Stimulated activated naive B cell treated with anti-CD40 and anti-IgM and Interleukin-4, amounts not matched to agents 10 μg/mL and 1 μg/mL and 100 μg/mL, for 72 hours (primary cell): ENCODE measurements at regions not wholly inside any gene's neighbourhood (a gene's known extent, or its start where the extent isn't known, plus 50 kb on each side); places are given as distances from the start of the nearest gene placed in this dataset.
"Not testable (repeated sequence)": the region's sequence is repeated elsewhere in the genome, so short reads cannot be mapped to it uniquely, and the experiment has no call there.

Source experiments
- ATAC-seq, 2 donors: fragments of 150-1000 bp; cut with Tn5 transposase; replicated peaks; 2 replicates each; pipeline ENCODE4 v1.10.0; 2021; ENCODE audit warnings: moderate library complexity in 1 of 2
- DNase-seq: peaks from one replicate; pipeline ENCODE4 v3.0.0; 2021
- H3K27ac Mint-ChIP-seq: one replicate; pipeline ENCODE4 v1.8.0; 2022; ENCODE audit warnings: mild to moderate bottlenecking, mixed read lengths
- H3K27me3 Mint-ChIP-seq, 2 donors: one replicate each; pipeline ENCODE4 v1.8.0; 2022; ENCODE audit warnings: mixed read lengths in 2 of 2
- H3K36me3 Mint-ChIP-seq, 2 donors: one replicate each; pipeline ENCODE4 v1.8.0; 2022; ENCODE audit warnings: mixed read lengths in 2 of 2, mild to moderate bottlenecking in 1 of 2
- H3K4me1 Mint-ChIP-seq, 2 donors: one replicate each; pipeline ENCODE4 v1.8.0; 2022; ENCODE audit warnings: mixed read lengths in 2 of 2, mild to moderate bottlenecking in 1 of 2
- H3K4me3 Mint-ChIP-seq, 2 donors: one replicate each; pipeline ENCODE4 v1.8.0; 2022; ENCODE audit warnings: mild to moderate bottlenecking in 2 of 2, mixed read lengths in 2 of 2, moderate library complexity in 1 of 2
- H3K9me3 Mint-ChIP-seq, 2 donors: one replicate each; pipeline ENCODE4 v1.8.0; 2022; ENCODE audit warnings: mixed read lengths in 2 of 2, mild to moderate bottlenecking in 1 of 2

DNA sequence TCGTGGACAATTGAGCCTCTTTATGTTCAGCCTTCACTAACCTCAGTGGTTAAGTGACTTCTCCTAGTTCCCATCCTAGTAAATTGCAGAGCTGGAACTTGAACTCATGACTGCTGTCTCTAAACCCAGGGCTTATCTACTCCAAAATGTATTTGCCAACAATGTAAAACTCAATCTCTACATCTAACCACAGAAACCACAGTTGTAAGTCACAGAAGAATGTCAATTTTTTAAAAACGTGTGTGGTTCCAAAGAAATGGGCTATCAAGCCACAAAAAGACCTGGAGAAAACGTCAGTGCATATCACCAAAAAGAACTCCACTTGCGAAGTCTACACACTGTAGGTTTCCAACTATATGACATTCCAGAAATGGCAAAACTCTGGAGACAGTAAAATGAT lies 172.6 kb upstream of the HMCN1 start:
- H3K27ac Mint-ChIP-seq = peak overlapping the region; percentile 25
- no peaks in the 10 kb centered on the region for H3K9me3 Mint-ChIP-seq
- no peak overlapping the region for H3K4me3 Mint-ChIP-seq
- H3K4me1 Mint-ChIP-seq = peaks cover 21 to 35% of the 10 kb centered on the region in 2 donors
- ATAC-seq (no peak), DNase-seq (no peak)
- H3K27me3 Mint-ChIP-seq = no peaks in the 10 kb centered on the region
- H3K36me3 Mint-ChIP-seq = no peaks in the 10 kb centered on the region

DNA sequence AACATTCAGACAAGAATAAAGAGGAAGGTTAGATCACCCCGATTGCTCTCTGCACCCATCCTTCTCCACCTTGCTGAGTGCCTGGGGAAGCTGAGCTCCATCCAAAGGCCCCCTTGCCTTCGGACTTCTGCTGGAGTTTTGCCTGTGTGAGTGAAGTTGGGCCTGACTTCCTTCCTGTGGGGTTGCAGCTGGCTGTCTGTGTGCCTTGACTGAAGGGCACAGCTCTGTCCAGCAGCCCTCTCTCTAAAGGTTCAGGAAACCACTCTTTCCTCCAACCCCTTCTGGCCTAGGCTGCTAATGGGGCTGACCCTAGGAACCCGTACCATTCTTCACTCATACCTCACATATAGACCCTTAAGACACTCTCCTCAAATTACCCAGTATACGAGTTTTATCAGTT lies 173.4 kb upstream of the HMCN1 start:
- H3K27me3 Mint-ChIP-seq = no peaks in the 10 kb centered on the region
- H3K9me3 Mint-ChIP-seq = no peaks in the 10 kb centered on the region
- no peak for ATAC-seq
- peaks cover 19 to 27% of the 10 kb centered on the region in 2 donors for H3K4me1 Mint-ChIP-seq
- no peaks in the 10 kb centered on the region for H3K36me3 Mint-ChIP-seq
- H3K4me3 Mint-ChIP-seq = no peak overlapping the region
- DNase-seq = no peak
- peak overlapping the region; percentile 75 for H3K27ac Mint-ChIP-seq

DNA sequence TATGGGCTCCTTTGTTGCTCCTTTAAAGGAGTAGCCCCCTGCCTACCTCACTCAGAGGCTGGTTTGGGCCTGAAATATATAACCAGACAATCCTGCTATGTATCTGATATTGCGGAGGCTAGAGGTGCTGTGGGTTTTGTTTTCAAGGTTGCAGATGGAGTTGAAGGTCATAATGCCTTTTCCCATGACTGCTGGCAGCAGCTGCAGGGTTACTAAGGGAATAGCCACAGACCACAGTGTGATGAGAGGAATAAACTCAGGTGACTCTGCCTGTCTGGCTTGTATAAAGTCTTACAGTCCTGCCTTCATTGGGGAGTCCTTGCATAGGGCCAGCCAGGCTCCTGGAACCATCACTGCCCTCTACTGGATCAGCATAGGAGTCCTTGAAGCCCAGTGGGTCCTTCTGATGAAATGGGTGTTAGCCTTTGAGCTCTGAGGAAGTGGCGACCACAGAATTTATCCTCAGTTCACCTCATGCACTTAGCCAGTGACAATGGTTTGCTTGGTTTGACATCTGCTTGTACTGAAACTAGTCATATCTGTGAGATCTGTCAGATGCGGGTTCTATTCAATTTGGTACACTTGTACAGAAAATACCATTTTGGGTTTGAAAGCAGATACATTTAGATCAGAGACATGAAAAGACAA lies 174.4 kb upstream of the HMCN1 start:
- Mint-ChIP-seq H3K27ac (peak overlapping the region; percentile 1), H3K9me3 (no peaks in the 10 kb centered on the region), H3K36me3 (no peaks in the 10 kb centered on the region), H3K27me3 (no peaks in the 10 kb centered on the region), H3K4me3 (no peak overlapping the region), H3K4me1 (peaks cover 19 to 26% of the 10 kb centered on the region in 2 donors)
- peak; percentile 98 for ATAC-seq
- DNase-seq = peak; percentile 50

DNA sequence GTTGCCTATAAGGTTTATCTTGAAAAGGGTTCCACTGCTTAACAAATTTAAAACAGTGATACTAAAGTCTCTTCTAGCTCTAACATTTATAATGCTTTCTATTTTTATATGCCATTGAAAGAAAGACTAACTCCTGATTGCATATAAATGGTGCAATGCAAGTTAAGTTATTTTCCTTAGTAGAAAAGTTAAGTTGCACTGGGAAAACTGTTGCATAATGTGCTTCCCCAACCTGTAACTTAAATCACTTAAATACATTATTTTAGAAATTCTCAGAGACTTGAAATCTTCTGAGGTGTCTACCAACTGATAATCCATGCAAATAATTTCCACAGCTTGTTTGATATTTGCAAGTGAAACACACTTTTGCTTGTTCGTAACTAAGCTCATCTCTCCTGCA lies 175.0 kb upstream of the HMCN1 start:
- ATAC-seq (no peak), DNase-seq (no peak)
- no peak overlapping the region for H3K4me3 Mint-ChIP-seq
- H3K27me3 Mint-ChIP-seq = no peaks in the 10 kb centered on the region
- H3K4me1 Mint-ChIP-seq = peaks cover 19 to 26% of the 10 kb centered on the region in 2 donors
- H3K9me3 Mint-ChIP-seq = no peaks in the 10 kb centered on the region
- no peak overlapping the region for H3K27ac Mint-ChIP-seq
- H3K36me3 Mint-ChIP-seq = no peaks in the 10 kb centered on the region

DNA sequence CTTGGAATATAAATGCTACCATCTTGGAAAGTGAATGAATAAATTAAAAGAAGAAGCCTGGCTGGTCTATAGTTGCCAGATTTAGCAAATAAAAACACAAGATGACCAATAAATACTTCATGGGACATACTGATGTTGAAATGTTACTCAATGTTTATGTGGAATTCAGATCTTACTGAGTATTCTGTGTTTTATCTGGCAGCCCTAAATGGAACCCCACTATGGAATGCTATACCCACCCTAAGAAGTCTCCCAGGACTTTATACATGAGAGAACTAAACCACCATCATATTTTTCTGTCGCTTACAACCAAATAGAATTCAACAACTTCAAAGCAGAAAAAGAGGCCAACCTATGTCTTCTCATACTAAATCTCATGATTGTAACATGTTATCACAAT lies 177.6 kb upstream of the HMCN1 start:
- Mint-ChIP-seq H3K27me3 (no peaks in the 10 kb centered on the region), H3K9me3 (peaks cover 6% of the 10 kb centered on the region in 2 donors), H3K4me1 (peaks cover 16 to 21% of the 10 kb centered on the region in 2 donors), H3K36me3 (peaks cover 0 to 2% of the 10 kb centered on the region in 2 donors), H3K4me3 (no peak overlapping the region), H3K27ac (no peak overlapping the region)
- no peak for ATAC-seq
- no peak for DNase-seq

GRCh38 chr1:185555743-185556142 lies 178.4 kb upstream of the HMCN1 start:
- peaks cover 6% of the 10 kb centered on the region in 2 donors for H3K9me3 Mint-ChIP-seq
- ATAC-seq (no peak), DNase-seq (no peak)
- no peaks in the 10 kb centered on the region for H3K27me3 Mint-ChIP-seq
- no peak overlapping the region for H3K4me3 Mint-ChIP-seq
- peaks cover 0 to 2% of the 10 kb centered on the region in 2 donors for H3K36me3 Mint-ChIP-seq
- H3K4me1 Mint-ChIP-seq = peaks cover 12 to 13% of the 10 kb centered on the region in 2 donors
- no peak overlapping the region for H3K27ac Mint-ChIP-seq

DNA sequence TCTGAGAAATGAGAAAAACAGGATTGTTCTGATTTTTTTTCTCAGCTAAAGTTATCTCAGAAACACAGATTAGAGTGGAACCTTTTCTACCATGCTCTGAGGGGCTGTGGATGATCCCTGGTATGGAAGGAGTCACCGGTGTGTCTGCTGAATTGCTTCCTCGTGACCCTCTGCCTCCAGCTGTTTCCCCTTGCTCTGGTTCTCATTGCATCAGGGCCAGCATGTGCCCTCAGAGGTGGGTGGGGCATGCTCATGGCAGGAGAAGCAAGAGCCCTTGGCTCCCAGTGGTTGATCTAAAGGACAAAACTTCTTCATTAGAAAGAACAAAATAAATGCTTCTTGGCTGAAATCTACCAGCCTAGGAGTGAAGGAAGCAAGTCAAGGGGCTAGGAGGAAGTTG lies 183.2 kb upstream of the HMCN1 start:
- ATAC-seq = no peak
- H3K4me3 Mint-ChIP-seq = no peak overlapping the region
- DNase-seq = no peak
- H3K9me3 Mint-ChIP-seq = peaks cover 6% of the 10 kb centered on the region in 2 donors
- peaks cover 0 to 2% of the 10 kb centered on the region in 2 donors for H3K4me1 Mint-ChIP-seq
- peaks cover 0 to 2% of the 10 kb centered on the region in 2 donors for H3K36me3 Mint-ChIP-seq
- no peak overlapping the region for H3K27ac Mint-ChIP-seq
- H3K27me3 Mint-ChIP-seq = peaks cover 0 to 4% of the 10 kb centered on the region in 2 donors

DNA sequence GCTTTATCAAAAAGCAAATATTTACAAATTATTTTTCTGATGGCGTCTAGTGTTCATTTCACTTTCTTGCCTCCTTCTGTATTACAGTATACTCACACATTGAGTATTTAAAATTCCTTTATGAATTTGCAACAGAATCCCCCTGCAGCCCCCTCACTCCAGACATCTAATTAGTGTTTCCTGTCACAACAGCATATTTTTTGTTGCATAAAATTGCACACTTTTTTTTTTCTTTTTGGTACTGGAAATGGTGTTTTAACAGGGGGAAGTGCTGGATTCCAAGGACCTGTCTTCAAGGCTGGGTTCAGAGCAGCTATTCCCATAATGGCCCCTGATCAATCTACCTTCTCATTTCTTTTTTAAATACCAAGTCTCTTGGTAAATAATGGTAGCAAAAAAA lies 184.3 kb upstream of the HMCN1 start:
- Mint-ChIP-seq H3K36me3 (peaks cover 0 to 2% of the 10 kb centered on the region in 2 donors), H3K4me3 (no peak overlapping the region), H3K27ac (no peak overlapping the region), H3K9me3 (peaks cover 6% of the 10 kb centered on the region in 2 donors), H3K4me1 (peaks cover 0 to 2% of the 10 kb centered on the region in 2 donors), H3K27me3 (peaks cover 0 to 4% of the 10 kb centered on the region in 2 donors)
- ATAC-seq = no peak
- no peak for DNase-seq

DNA sequence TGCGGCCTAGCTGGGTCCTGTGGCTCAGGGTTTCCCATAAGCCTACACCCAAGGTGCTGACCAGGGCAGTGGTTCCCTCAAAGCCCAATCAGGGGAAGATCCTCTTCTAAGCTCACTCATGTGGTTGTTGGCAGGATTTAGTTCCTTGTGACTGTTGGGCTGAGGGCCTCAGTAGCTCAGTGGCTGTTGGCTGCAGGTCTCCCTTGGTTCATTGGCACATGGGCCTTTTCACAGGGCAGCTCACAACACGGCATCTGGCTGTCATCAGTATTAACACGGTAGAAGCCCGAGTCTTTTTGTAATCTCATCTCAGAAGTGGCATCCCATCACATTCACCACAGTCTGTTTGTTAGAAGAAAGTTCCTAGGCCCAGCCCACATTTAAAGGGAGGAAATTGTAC lies 188.2 kb upstream of the HMCN1 start:
- H3K36me3 Mint-ChIP-seq = no peaks in the 10 kb centered on the region
- H3K4me1 Mint-ChIP-seq = peaks cover 0 to under 1% of the 10 kb centered on the region in 2 donors
- no peak overlapping the region for H3K27ac Mint-ChIP-seq
- ATAC-seq = no peak
- H3K4me3 Mint-ChIP-seq = no peak overlapping the region
- H3K27me3 Mint-ChIP-seq = peaks cover 0 to 4% of the 10 kb centered on the region in 2 donors
- DNase-seq = no peak
- H3K9me3 Mint-ChIP-seq = no peaks in the 10 kb centered on the region

- no peaks in the 10 kb centered on the region for H3K4me1 Mint-ChIP-seq
Observed at GRCh38 chr1:185541871-185542301, 192.3 kb upstream of the HMCN1 start.

DNA sequence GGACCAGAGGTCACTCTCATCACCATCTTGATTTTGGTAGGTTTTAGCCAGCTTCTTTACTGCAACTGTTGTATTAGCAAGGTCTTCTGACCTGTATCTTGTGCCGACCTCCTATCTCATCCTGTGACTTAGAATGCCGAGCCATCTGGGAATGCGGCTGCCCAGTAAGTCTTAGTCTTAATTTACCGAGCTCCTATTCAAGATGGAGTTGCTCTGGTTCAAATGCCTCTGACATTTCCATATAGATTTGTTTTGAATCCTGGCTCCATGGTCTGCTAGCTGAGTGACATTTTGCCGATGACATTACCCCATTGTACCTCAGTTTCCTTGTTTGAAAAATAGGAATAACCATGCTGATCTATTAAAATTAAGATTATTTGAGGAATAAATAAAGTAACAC lies 193.9 kb upstream of the HMCN1 start:
- no peaks in the 10 kb centered on the region for H3K36me3 Mint-ChIP-seq
- peaks cover 3 to 6% of the 10 kb centered on the region in 2 donors for H3K27me3 Mint-ChIP-seq
- no peak for ATAC-seq
- DNase-seq = no peak
- no peak overlapping the region for H3K4me3 Mint-ChIP-seq
- no peak overlapping the region for H3K27ac Mint-ChIP-seq
- H3K9me3 Mint-ChIP-seq = peaks cover 0 to 2% of the 10 kb centered on the region in 2 donors
- H3K4me1 Mint-ChIP-seq = no peaks in the 10 kb centered on the region

More at GRCh38 chr1:185541871-185542301, 192.3 kb upstream of the HMCN1 start:
- H3K27me3 Mint-ChIP-seq = peaks cover 3 to 5% of the 10 kb centered on the region in 2 donors
- no peak for ATAC-seq
- H3K4me3 Mint-ChIP-seq = no peak overlapping the region
- peaks cover 0 to 2% of the 10 kb centered on the region in 2 donors for H3K9me3 Mint-ChIP-seq
- no peak overlapping the region for H3K27ac Mint-ChIP-seq
- DNase-seq = no peak
- no peaks in the 10 kb centered on the region for H3K36me3 Mint-ChIP-seq

- ATAC-seq (no peak), DNase-seq (no peak)
- Mint-ChIP-seq H3K27ac (no peak overlapping the region), H3K4me3 (no peak overlapping the region), H3K4me1 (no peaks in the 10 kb centered on the region), H3K36me3 (no peaks in the 10 kb centered on the region), H3K9me3 (peaks cover 0 to 2% of the 10 kb centered on the region in 2 donors), H3K27me3 (peaks cover 3 to 6% of the 10 kb centered on the region in 2 donors)
Observed at GRCh38 chr1:185539277-185539943, 194.8 kb upstream of the HMCN1 start.

- H3K27me3 Mint-ChIP-seq, H3K27ac Mint-ChIP-seq, H3K9me3 Mint-ChIP-seq, DNase-seq, H3K4me3 Mint-ChIP-seq, H3K36me3 Mint-ChIP-seq, H3K4me1 Mint-ChIP-seq, ATAC-seq: not testable (repeated sequence)
Observed at GRCh38 chr1:185538309-185538898, 195.8 kb upstream of the HMCN1 start.

GRCh38 chr1:185537596-185537995 lies 196.6 kb upstream of the HMCN1 start:
- Mint-ChIP-seq H3K4me3 (no peak overlapping the region), H3K4me1 (no peaks in the 10 kb centered on the region), H3K9me3 (peaks cover 0 to 2% of the 10 kb centered on the region in 2 donors), H3K36me3 (no peaks in the 10 kb centered on the region), H3K27ac (no peak overlapping the region), H3K27me3 (peaks cover 3 to 6% of the 10 kb centered on the region in 2 donors)
- DNase-seq = no peak
- ATAC-seq = no peak
